CD4-positive, alpha-beta T cell treated with Interleukin-12 subunit alpha and Interleukin-12 subunit beta, for 1 hour (primary cell): ENCODE measurements at regions not wholly inside any gene's neighbourhood (a gene's known extent, or its start where the extent isn't known, plus 50 kb on each side); places are given as distances from the start of the nearest gene placed in this dataset.
"Not testable (repeated sequence)": the region's sequence is repeated elsewhere in the genome, so short reads cannot be mapped to it uniquely, and the experiment has no call there.

Experiments used
- DNase-seq: peaks from one replicate; pipeline ENCODE4 v3.0.0-alpha.2; 2020

DNA sequence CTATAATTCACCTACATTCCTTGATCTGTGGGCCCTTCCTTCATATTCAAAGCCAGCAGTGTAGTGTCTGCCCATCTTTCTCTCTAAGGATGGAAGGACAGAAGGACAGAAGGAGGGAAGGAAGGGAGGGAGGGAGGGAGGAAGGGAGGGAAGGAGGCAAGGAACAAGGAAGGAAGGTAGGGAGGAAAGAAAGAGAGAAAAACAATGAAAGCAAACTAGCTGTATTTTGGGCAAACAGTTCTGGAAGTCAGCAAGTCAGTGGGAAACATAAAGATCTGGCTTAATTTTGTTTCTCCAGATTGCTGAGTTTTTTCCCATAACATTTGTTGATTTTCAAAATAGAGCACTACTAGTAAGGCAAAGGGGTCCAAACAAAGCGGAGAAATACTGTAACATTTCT lies 555.2 kb upstream of the EPHA5 start:
- DNase-seq: no peak

DNA sequence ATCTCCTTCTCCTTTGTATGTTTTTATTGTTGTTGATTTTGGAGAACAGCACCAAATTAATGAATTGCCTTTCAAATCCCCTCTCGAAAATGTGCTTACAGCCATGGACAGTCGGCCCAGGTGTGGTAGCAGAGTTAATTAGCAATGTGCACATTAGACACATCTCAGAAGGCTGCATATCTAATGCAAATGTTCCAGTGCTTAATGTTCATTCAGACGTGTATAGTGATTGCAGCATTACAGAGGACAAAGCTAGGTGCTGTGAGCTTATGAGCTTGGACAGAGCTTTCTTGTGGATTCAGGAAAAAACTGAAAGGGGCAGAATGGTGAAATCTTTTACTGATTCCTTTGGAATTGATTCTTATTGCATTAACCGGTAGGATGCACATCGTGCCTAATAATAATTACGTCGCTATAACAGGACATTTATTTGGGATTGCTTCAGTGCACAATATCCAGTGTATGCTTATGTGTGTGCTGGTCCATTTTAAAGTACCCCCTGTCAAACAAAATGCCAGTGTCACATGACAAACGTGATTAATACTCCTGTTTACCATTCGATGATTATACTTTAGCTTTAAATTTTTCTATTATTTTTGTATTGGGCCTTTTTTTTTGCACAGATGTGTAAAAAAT lies 552.9 kb upstream of the EPHA5 start:
- DNase-seq: no peak

- no peak for DNase-seq
These were observed 549.1 kb upstream of the EPHA5 start for GRCh38 chr4:66219401-66219800.

- DNase-seq: no peak
These were observed 546.0 kb upstream of the EPHA5 start for GRCh38 chr4:66216252-66216651.

DNA sequence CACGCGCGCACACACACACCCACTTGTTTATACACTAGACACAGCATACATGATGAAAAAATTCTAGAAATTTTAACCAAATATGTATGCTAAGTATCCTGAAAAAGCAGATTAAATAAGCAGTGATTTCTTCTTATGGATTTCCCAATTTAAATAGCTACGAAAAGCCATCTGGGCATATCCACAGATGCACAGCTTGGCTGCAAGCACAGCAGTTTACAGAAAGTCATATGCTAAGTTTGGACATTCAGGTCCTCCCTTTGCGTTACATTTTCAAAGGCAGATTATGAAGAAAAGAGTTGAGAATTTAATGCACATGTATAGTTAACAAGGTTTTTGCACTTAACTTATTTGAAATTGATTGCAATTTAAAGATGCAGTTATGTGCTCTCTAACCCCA lies 542.2 kb upstream of the EPHA5 start:
- DNase-seq: no peak

- DNase-seq: no peak
These were observed 534.4 kb upstream of the EPHA5 start for GRCh38 chr4:66204534-66205247.

GRCh38 chr4:66202870-66203269 lies 532.6 kb upstream of the EPHA5 start:
- DNase-seq: no peak

GRCh38 chr4:66197451-66197850 lies 527.2 kb upstream of the EPHA5 start:
- no peak for DNase-seq

DNA sequence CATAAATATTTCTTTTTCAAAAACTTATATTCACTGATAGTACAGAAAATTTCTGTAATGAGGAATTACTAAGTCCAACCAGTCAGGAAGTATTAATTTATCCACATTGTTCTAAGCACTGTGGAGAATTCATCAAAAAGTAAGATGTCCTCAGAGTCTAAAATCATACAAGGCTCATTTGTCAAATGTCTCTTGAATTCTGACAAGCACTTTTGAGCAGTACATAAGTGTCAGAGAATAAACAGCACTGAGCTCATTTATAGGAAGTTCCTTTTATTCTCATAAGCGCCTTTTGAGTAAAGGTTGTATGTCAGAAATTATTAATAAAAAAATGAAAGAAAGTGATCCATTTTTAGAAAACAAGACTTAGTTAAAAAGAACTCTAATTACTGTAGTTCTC lies 523.2 kb upstream of the EPHA5 start:
- DNase-seq: no peak

- DNase-seq: no peak
These were observed 517.0 kb upstream of the EPHA5 start for GRCh38 chr4:66187175-66187720.

GRCh38 chr4:66186095-66186494 lies 515.8 kb upstream of the EPHA5 start:
- DNase-seq: no peak

DNA sequence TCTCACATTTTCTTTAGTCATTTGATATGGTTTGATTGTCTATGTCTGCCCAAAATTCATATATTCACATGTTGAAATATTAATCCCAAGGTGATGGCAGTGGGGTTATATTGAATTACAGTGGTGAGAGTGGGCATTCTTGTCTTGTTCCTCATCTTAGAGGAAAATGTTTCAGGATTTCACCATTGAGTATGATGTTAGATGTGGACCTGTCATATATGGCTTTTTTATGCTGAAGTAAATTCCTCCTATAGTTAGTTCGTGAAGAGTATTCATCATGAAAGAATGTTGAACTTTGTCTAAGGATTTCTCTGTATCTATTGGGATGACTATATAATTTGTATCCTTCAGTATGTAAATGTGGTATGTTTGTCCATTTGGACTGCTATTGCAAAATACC lies 512.3 kb upstream of the EPHA5 start:
- DNase-seq: no peak

GRCh38 chr4:66178906-66179305 lies 508.6 kb upstream of the EPHA5 start:
- DNase-seq: no peak

GRCh38 chr4:66169341-66169740 lies 499.1 kb upstream of the EPHA5 start:
- DNase-seq: no peak

GRCh38 chr4:66164869-66165268 lies 494.6 kb upstream of the EPHA5 start:
- DNase-seq: no peak

DNA sequence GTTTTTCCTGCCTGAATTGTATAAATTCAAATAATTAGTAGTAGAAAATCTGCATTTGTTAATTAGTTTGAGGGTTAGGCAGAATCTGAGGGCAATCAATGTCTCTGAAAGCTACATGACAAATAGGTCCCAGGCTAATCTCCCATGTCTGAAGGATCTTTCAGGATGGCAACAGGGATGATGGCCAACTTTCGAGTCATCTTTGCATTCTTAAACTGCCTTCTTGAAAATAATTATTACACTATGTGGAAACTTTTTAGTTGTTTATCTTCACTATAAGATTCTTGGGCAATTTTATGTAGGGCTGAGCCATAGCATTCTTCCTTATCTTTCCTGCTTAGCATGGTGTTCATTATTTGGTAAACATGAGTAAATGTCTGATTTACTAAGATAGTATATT lies 490.3 kb upstream of the EPHA5 start:
- no peak for DNase-seq

DNA sequence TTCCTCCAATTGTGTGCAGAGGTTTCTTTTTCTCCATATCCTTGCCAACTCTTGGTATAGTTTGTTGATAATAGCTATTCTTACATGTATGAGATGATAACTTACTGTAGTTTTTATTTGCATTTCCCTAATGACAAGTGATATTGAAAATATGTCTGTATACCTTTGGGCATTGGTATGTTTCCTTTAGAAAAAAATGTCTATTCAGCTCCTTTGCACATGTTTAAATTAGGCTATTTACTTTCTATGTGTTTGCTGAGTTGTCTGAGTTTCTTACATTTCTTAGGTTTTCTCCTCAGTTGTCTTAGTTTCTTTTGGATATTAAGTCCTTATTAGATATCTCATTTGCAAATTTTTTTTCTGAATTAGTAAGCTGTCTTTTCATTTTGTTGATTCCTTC lies 487.3 kb upstream of the EPHA5 start:
- DNase-seq: no peak

GRCh38 chr4:66130042-66130441 lies 459.8 kb upstream of the EPHA5 start:
- no peak for DNase-seq

DNA sequence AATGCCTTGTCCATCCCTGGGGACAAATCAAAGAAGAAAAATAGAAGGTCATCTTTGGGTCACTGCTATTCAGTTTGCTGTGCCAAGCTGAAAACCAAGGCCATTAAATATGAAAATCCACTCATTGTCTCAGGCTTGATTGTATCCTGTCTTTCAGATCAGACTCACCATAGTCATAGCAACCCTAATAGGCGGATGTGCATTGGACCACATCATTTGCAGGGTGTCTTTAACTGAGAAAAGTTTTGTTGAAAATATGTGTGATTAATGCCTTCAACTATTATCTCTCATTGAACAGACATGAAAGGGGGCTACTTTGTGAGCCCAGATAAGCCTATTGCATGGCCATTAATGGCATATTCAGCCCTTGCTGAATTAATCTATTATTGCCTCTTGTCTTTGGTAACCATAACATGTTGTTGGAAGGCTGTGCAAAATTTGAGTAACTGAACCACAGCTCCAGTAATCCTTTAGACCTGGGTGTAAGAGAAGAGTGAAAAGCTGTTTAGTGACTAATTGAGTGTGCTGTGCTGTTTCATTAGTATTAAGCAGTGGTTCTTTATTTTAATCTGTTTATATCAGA lies 453.6 kb upstream of the EPHA5 start:
- no peak for DNase-seq

DNA sequence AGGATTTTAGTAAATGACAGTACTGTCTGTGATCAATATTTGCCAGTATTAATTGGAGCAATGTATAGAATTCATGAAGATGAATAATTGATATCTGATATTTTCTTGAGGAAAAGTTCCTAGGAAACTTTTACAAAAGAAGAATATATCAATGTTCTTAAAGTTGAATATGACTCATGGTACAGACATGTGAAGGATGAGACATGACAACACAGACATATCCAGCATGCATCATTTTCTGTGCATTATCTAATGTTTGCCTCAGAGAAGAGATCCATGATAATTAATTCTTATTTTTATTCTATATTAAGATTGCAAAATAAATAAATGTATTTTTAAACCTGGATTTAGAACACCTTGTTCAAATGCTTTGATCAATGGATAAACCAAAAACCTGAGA lies 452.9 kb upstream of the EPHA5 start:
- DNase-seq: no peak

- not testable (repeated sequence) for DNase-seq
These were observed 444.9 kb upstream of the EPHA5 start for GRCh38 chr4:66115231-66115630.

DNA sequence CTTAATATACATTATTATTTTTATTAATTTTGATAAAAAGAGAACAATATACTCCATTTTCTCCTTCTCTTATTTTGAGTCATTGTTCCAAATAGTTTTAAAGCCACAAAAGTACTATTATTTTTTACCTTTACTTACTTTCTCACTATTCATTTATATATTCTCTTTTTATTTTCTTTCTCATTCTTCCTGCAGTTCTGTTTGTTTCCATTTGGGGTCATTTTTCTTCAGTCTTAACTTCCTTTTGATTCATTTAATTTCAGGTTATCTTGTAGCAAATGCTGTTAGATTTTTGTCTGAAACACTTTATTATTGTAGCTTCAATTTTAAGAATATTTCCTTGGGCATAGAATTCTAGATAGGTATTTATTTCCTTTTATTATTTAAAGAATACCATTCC lies 438.6 kb upstream of the EPHA5 start:
- no peak for DNase-seq

- DNase-seq: no peak
These were observed 426.9 kb upstream of the EPHA5 start for GRCh38 chr4:66097218-66097617.

GRCh38 chr4:66095065-66095464 lies 424.8 kb upstream of the EPHA5 start:
- DNase-seq: no peak
